Caco-2 (cell line): ENCODE measurements at regions not wholly inside any gene's neighbourhood (a gene's known extent, or its start where the extent isn't known, plus 50 kb on each side); places are given as distances from the start of the nearest gene placed in this dataset.

Experiments
- BruUV-seq: library from RNA; stranded (reverse); fragments of 400-500 nt; replicated peaks from 2 replicates; lab custom pipeline; 2021; lab: Mats Ljungman, UMichigan
- CTCF ChIA-PET: fragments of 300-600 bp; sonication (Branson Sonifier 250); formaldehyde crosslinking; loops from one replicate; lab custom pipeline; 2022; ENCODE audit warnings: antibody characterized with exemption; lab: Charles Lee
- POLR2A ChIA-PET: fragments of 300-600 bp; sonication (Branson Sonifier 250); formaldehyde crosslinking; loops from one replicate; lab custom pipeline; 2022; ENCODE audit warnings: antibody characterized with exemption; lab: Charles Lee
- DNase-seq, 2 experiments: peaks; one replicate each; pipeline versions ENCODE4 v3.0.0 to v3.0.0-alpha.2; 2020 to 2022
- H3K27me3 ChIP-seq: replicated peaks from 2 replicates; pipeline ENCODE4 v1.6.0; 2011; ENCODE audit warnings: low read length; ENCODE audit not compliant: control insufficient read depth, insufficient read depth
- H3K36me3 ChIP-seq: 2 replicates; pipeline ENCODE4 v1.5.1; 2011; ENCODE audit warnings: low read length; ENCODE audit not compliant: control insufficient read depth, insufficient read depth
- H3K4me1 ChIP-seq: fragments of 250-450 bp; sonication (Bioruptor Pico); 2 replicates; pipeline ENCODE4 v1.5.1; 2020; ENCODE audit warnings: mild to moderate bottlenecking
- H3K4me3 ChIP-seq: 2 replicates; pipeline ENCODE4 v1.5.1; 2011; ENCODE audit warnings: low read depth, mild to moderate bottlenecking, control low read depth, low read length
- H3K9me3 ChIP-seq: fragments of 250-450 bp; sonication (Bioruptor Pico); 2 replicates; pipeline ENCODE4 v1.5.1; 2020; ENCODE audit warnings: mild to moderate bottlenecking, moderate library complexity
- H3K27ac Mint-ChIP-seq: one replicate; pipeline ENCODE4 v1.8.0; 2022; ENCODE audit warnings: mixed read lengths; ENCODE audit not compliant: unreplicated experiment
- H3K27me3 Mint-ChIP-seq: one replicate; pipeline ENCODE4 v1.8.0; 2022; ENCODE audit warnings: mixed read lengths; ENCODE audit not compliant: insufficient read depth, unreplicated experiment
- H3K36me3 Mint-ChIP-seq: one replicate; pipeline ENCODE4 v1.8.0; 2022; ENCODE audit warnings: mild to moderate bottlenecking, mixed read lengths; ENCODE audit not compliant: insufficient read depth, unreplicated experiment
- H3K4me1 Mint-ChIP-seq: one replicate; pipeline ENCODE4 v1.8.0; 2022; ENCODE audit warnings: low read depth, mixed read lengths; ENCODE audit not compliant: unreplicated experiment
- H3K4me3 Mint-ChIP-seq: one replicate; pipeline ENCODE4 v1.8.0; 2022; ENCODE audit warnings: mild to moderate bottlenecking, moderate library complexity, mixed read lengths; ENCODE audit not compliant: unreplicated experiment
- H3K9me3 Mint-ChIP-seq: one replicate; pipeline ENCODE4 v1.8.0; 2022; ENCODE audit warnings: mixed read lengths; ENCODE audit not compliant: unreplicated experiment
- intact Hi-C: fragments of 100-400 bp; cut with micrococcal nuclease; formaldehyde crosslinking; loops from one replicate; pipeline ENCODE4 v1.10.0; 2022; ENCODE audit not compliant: unreplicated experiment
- TF ChIP-seq, protein P1 (sequence below), 2 experiments: fragments of 200-600 bp in 1 of 2; IDR thresholded peaks; 1 replicate in 1 of 2; 2 replicates in 1 of 2; pipeline versions ENCODE4 v1.5.1 to v1.8.0; 2011 to 2022; ENCODE audit warnings: antibody characterized with exemption in 1 of 2, control low read depth in 1 of 2, inconsistent platforms in 1 of 2, low read depth in 1 of 2, low read length in 1 of 2, mild to moderate bottlenecking in 1 of 2, moderate library complexity in 1 of 2; ENCODE audit not compliant: insufficient read depth in 1 of 2, severe bottlenecking in 1 of 2, unreplicated experiment in 1 of 2

DNA sequence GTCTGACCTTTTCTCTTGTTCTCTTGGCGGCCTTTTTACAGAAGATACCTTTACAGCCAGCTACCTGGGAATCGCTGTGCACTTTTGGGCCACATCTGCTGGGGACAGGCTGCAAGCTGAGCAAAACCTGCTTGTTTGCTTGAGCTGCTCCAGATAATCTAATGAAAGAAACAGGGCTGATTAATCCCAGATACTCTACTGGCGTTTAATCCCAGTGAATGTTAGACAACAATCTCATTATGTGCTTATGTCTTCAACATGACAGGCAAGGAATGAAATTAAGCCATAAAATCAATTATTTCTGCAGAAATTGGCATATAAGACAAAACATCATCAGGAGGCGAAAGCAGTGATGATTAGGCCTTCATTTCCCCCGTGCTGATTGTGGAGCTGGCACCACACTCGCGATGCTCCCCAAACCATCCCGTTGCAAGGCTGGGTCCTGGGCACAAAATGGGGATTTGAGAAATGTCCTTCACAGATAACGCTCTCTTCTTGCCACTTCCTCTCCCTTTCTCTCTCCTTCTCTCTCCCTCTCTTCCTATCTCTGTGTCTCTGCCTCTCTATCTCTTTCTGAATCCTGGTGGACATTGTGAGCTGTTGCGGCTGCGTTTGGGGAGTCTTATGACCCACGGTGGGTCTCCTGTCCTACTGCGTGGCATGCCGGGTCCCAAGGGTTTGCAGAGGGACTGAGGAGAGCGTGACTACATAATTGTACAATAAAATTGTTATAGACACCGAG lies 1053.8 kb downstream of the TBC1D22A start:
- CTCF ChIA-PET, result interaction anchor here (0.6 kb wide), 1 partner anchor 1680 kb away, joined by 3 read pairs; no protein-coding TSS in a partner anchor
- no peak overlapping the region for H3K4me3 ChIP-seq
- Mint-ChIP-seq H3K4me3 (no peak overlapping the region), H3K27me3 (no peaks in the 10 kb centered on the region), H3K9me3 (peaks cover 20% of the 10 kb centered on the region), H3K27ac (no peak overlapping the region), H3K4me1 (no peaks in the 10 kb centered on the region), H3K36me3 (no peaks in the 10 kb centered on the region)
- no peaks in the 10 kb centered on the region for H3K27me3 ChIP-seq
- no peaks in the 10 kb centered on the region for H3K9me3 ChIP-seq
- BruUV-seq, result no TSS peak
- no peaks in the 10 kb centered on the region for H3K4me1 ChIP-seq
- POLR2A ChIA-PET, result no interaction called here
- TF ChIP-seq, protein P1, sequence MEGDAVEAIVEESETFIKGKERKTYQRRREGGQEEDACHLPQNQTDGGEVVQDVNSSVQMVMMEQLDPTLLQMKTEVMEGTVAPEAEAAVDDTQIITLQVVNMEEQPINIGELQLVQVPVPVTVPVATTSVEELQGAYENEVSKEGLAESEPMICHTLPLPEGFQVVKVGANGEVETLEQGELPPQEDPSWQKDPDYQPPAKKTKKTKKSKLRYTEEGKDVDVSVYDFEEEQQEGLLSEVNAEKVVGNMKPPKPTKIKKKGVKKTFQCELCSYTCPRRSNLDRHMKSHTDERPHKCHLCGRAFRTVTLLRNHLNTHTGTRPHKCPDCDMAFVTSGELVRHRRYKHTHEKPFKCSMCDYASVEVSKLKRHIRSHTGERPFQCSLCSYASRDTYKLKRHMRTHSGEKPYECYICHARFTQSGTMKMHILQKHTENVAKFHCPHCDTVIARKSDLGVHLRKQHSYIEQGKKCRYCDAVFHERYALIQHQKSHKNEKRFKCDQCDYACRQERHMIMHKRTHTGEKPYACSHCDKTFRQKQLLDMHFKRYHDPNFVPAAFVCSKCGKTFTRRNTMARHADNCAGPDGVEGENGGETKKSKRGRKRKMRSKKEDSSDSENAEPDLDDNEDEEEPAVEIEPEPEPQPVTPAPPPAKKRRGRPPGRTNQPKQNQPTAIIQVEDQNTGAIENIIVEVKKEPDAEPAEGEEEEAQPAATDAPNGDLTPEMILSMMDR (IDR thresholded peaks at IDR 0.05; ENCODE audit: insufficient read depth in 1 of 2, low read depth in 1 of 2, low read length in 1 of 2, severe bottlenecking in 1 of 2, unreplicated experiment in 1 of 2), result no peak
- intact Hi-C loops, result no loop called here
- no peaks in the 10 kb centered on the region for H3K36me3 ChIP-seq
- no peak for DNase-seq

GRCh38 chr22:47814474-47814873 lies 1052.0 kb downstream of the TBC1D22A start:
- Histone ChIP-seq H3K9me3 (no peaks in the 10 kb centered on the region), H3K4me3 (no peak overlapping the region), H3K36me3 (no peaks in the 10 kb centered on the region), H3K27me3 (no peaks in the 10 kb centered on the region), H3K4me1 (no peaks in the 10 kb centered on the region)
- DNase-seq, result no peak
- ChIA-PET POLR2A (no interaction called here), CTCF (no interaction called here)
- Mint-ChIP-seq H3K27ac (no peak overlapping the region), H3K4me3 (no peak overlapping the region), H3K4me1 (no peaks in the 10 kb centered on the region), H3K36me3 (no peaks in the 10 kb centered on the region), H3K27me3 (no peaks in the 10 kb centered on the region), H3K9me3 (peaks cover 29% of the 10 kb centered on the region)
- intact Hi-C loops, result no loop called here
- BruUV-seq, result no TSS peak
- TF ChIP-seq, protein P1 (IDR thresholded peaks at IDR 0.05; ENCODE audit: insufficient read depth in 1 of 2, low read depth in 1 of 2, low read length in 1 of 2, severe bottlenecking in 1 of 2, unreplicated experiment in 1 of 2), result no peak

DNA sequence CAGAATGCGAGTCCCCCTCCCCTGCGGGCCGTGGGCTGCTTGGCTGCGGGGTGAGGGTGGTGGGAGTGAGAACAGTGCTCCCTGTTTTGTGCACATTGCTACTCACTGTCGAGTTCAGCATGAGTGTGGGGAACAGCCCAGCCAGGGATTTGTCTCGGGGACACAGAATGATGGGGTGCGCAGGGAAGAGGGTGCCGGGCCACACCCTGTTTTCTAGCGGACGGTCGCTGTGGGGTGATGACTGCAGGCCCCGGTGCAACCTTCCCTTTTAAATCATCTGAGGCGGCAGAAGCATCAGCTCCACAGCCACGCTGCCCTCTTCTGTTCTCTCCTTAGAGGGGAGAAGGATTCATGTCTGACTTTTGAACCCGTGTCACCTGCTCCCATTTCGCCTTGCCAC lies 1051.2 kb downstream of the TBC1D22A start:
- TF ChIP-seq, protein P1 (IDR thresholded peaks at IDR 0.05; ENCODE audit: insufficient read depth in 1 of 2, low read depth in 1 of 2, low read length in 1 of 2, severe bottlenecking in 1 of 2, unreplicated experiment in 1 of 2), result no peak
- H3K27me3 ChIP-seq, result no peaks in the 10 kb centered on the region
- H3K4me3 Mint-ChIP-seq, result no peak overlapping the region
- intact Hi-C loops, result no loop called here
- H3K4me1 Mint-ChIP-seq, result no peaks in the 10 kb centered on the region
- no peaks in the 10 kb centered on the region for H3K4me1 ChIP-seq
- no peaks in the 10 kb centered on the region for H3K36me3 Mint-ChIP-seq
- H3K27me3 Mint-ChIP-seq, result no peaks in the 10 kb centered on the region
- H3K27ac Mint-ChIP-seq, result no peak overlapping the region
- peaks cover 31% of the 10 kb centered on the region for H3K9me3 Mint-ChIP-seq
- no peaks in the 10 kb centered on the region for H3K36me3 ChIP-seq
- ChIA-PET CTCF (no interaction called here), POLR2A (no interaction called here)
- no peak overlapping the region for H3K4me3 ChIP-seq
- H3K9me3 ChIP-seq, result no peaks in the 10 kb centered on the region
- no peak for DNase-seq
- no TSS peak for BruUV-seq
